A673 (cell line): ENCODE measurements at regions not wholly inside any gene's neighbourhood (a gene's known extent, or its start where the extent isn't known, plus 50 kb on each side); places are given as distances from the start of the nearest gene placed in this dataset.

Experiments
- BruUV-seq: library from RNA; stranded (reverse); fragments of 400-500 nt; replicated peaks from 2 replicates; lab custom pipeline; 2021; lab: Mats Ljungman, UMichigan
- CTCF ChIA-PET: fragments of 300-600 bp; sonication (Branson Sonifier 250); formaldehyde crosslinking; loops from one replicate; lab custom pipeline; 2022; ENCODE audit warnings: antibody characterized with exemption; lab: Charles Lee
- POLR2A ChIA-PET: fragments of 300-600 bp; sonication (Branson Sonifier 250); formaldehyde crosslinking; loops from one replicate; lab custom pipeline; 2022; ENCODE audit warnings: antibody characterized with exemption; ENCODE audit not compliant: low non-redundant PET; lab: Charles Lee
- DNase-seq: peaks from one replicate; pipeline ENCODE4 v3.0.0-alpha.2; 2015; ENCODE audit warnings: low spot score
- H3K27ac ChIP-seq: fragments of 200-600 bp; sonication (generic); 2 replicates; pipeline ENCODE4 v1.5.1; 2016; ENCODE audit warnings: mixed run types, low read depth, mild to moderate bottlenecking, mixed read lengths, antibody characterized with exemption, low read length; ENCODE audit not compliant: poor library complexity, severe bottlenecking
- H3K27me3 ChIP-seq: fragments of 200-600 bp; sonication (generic); replicated peaks from 2 replicates; pipeline ENCODE4 v1.6.1; 2017; ENCODE audit warnings: mixed run types, low read depth, mild to moderate bottlenecking, mixed read lengths, antibody characterized with exemption, low read length; ENCODE audit not compliant: insufficient read depth, poor library complexity
- H3K36me3 ChIP-seq: fragments of 200-600 bp; sonication (generic); 2 replicates; pipeline ENCODE4 v1.6.1; 2016; ENCODE audit warnings: mixed run types, mild to moderate bottlenecking, mixed read lengths, antibody characterized with exemption, low read length; ENCODE audit not compliant: insufficient read depth, poor library complexity, severe bottlenecking
- H3K4me1 ChIP-seq: fragments of 200-600 bp; sonication (generic); 2 replicates; pipeline ENCODE4 v1.6.1; 2017; ENCODE audit warnings: mixed run types, mild to moderate bottlenecking, mixed read lengths, antibody characterized with exemption, low read length; ENCODE audit not compliant: insufficient read depth, poor library complexity, severe bottlenecking
- H3K4me3 ChIP-seq: fragments of 200-600 bp; sonication (generic); 2 replicates; pipeline ENCODE4 v1.5.1; 2016; ENCODE audit warnings: low read depth, mixed run types, mild to moderate bottlenecking, mixed read lengths, low read length; ENCODE audit not compliant: poor library complexity, severe bottlenecking
- H3K9me3 ChIP-seq: fragments of 200-600 bp; sonication (generic); 2 replicates; pipeline ENCODE4 v1.6.1; 2016; ENCODE audit warnings: mixed run types, low read depth, mild to moderate bottlenecking, mixed read lengths, antibody characterized with exemption, low read length; ENCODE audit not compliant: poor library complexity, severe bottlenecking
- CTCF ChIP-seq: fragments of 300-800, 200-600 bp; sonication (generic); conservative IDR thresholded peaks from 2 replicates; pipeline ENCODE4 v1.5.1; 2017; ENCODE audit warnings: low read depth, mild to moderate bottlenecking, antibody characterized with exemption, low read length, moderate library complexity, mixed read lengths
- EZH2 ChIP-seq: fragments of 200-600 bp; sonication (generic); IDR thresholded peaks from 2 replicates; pipeline ENCODE4 v1.6.1; 2017; ENCODE audit warnings: borderline replicate concordance, low read depth, mild to moderate bottlenecking, mixed read lengths, antibody characterized with exemption, low read length; ENCODE audit not compliant: poor library complexity, severe bottlenecking
- intact Hi-C: fragments of 100-400 bp; cut with micrococcal nuclease; formaldehyde crosslinking; loops from one replicate; pipeline ENCODE4 v1.10.0; 2022; ENCODE audit not compliant: unreplicated experiment

- intact Hi-C loops: no loop called here
- Histone ChIP-seq H3K27me3 (no peaks in the 10 kb centered on the region), H3K27ac (no peak overlapping the region), H3K36me3 (no peaks in the 10 kb centered on the region), H3K4me1 (no peaks in the 10 kb centered on the region), H3K4me3 (no peak overlapping the region), H3K9me3 (no peaks in the 10 kb centered on the region)
- no TSS peak for BruUV-seq
- CTCF ChIA-PET: interaction anchor here (2.1 to 2.8 kb wide), 2 partner anchors 348 to 624 kb away, joined by 16 to 19 read pairs; no protein-coding TSS in a partner anchor
- POLR2A ChIA-PET: no interaction called here
- TF ChIP-seq EZH2 (no peak), CTCF (no peak)
- DNase-seq: no peak
Observed at GRCh38 chr1:233442026-233442780, 114.7 kb downstream of the MAP3K21 start.

GRCh38 chr1:233443040-233443760, 115.7 kb downstream of the MAP3K21 start:
- Histone ChIP-seq H3K4me1 (peaks cover under 1% of the 10 kb centered on the region), H3K27me3 (no peaks in the 10 kb centered on the region), H3K9me3 (no peaks in the 10 kb centered on the region), H3K4me3 (no peak overlapping the region), H3K27ac (no peak overlapping the region), H3K36me3 (no peaks in the 10 kb centered on the region)
- no peak for TF ChIP-seq CTCF
- no peak for TF ChIP-seq EZH2
- DNase-seq: no peak
- POLR2A ChIA-PET: no interaction called here
- no TSS peak for BruUV-seq
- intact Hi-C loops: no loop called here
- CTCF ChIA-PET: no interaction called here

- H3K9me3 ChIP-seq: no peaks in the 10 kb centered on the region
- H3K4me3 ChIP-seq: no peak overlapping the region
- H3K27me3 ChIP-seq: no peaks in the 10 kb centered on the region
- BruUV-seq: no TSS peak
- intact Hi-C loops: no loop called here
- no peaks in the 10 kb centered on the region for H3K36me3 ChIP-seq
- TF ChIP-seq CTCF (no peak), EZH2 (no peak)
- H3K27ac ChIP-seq: no peak overlapping the region
- CTCF ChIA-PET: no interaction called here
- DNase-seq: no peak
- POLR2A ChIA-PET: no interaction called here
- peaks cover 6% of the 10 kb centered on the region for H3K4me1 ChIP-seq
Observed at GRCh38 chr1:233444484-233444883, 117.0 kb downstream of the MAP3K21 start.
